ENCODE measurements at regions not wholly inside any gene's neighbourhood (a gene's known extent, or its start where the extent isn't known, plus 50 kb on each side); places are given as distances from the start of the nearest gene placed in this dataset.

- TF ChIP-seq, protein P1, sequence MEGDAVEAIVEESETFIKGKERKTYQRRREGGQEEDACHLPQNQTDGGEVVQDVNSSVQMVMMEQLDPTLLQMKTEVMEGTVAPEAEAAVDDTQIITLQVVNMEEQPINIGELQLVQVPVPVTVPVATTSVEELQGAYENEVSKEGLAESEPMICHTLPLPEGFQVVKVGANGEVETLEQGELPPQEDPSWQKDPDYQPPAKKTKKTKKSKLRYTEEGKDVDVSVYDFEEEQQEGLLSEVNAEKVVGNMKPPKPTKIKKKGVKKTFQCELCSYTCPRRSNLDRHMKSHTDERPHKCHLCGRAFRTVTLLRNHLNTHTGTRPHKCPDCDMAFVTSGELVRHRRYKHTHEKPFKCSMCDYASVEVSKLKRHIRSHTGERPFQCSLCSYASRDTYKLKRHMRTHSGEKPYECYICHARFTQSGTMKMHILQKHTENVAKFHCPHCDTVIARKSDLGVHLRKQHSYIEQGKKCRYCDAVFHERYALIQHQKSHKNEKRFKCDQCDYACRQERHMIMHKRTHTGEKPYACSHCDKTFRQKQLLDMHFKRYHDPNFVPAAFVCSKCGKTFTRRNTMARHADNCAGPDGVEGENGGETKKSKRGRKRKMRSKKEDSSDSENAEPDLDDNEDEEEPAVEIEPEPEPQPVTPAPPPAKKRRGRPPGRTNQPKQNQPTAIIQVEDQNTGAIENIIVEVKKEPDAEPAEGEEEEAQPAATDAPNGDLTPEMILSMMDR (IDR thresholded peaks at IDR 0.05), result no peak
- no peak for TF ChIP-seq POLR2A (IDR thresholded peaks at IDR 0.05)
These were observed 182.2 kb upstream of the CRY1 start for GRCh38 chr12:107275530-107275929.
